ENCODE measurements at regions not wholly inside any gene's neighbourhood (a gene's known extent, or its start where the extent isn't known, plus 50 kb on each side); places are given as distances from the start of the nearest gene placed in this dataset.

GRCh38 chr20:29123861-29124260 is 2133.6 kb upstream of the DEFB115 start:
- no peak overlapping the region for H3K27ac ChIP-seq
- TF ChIP-seq ZFX (IDR thresholded peaks at IDR 0.05): no peak
- TF ChIP-seq, protein P1, sequence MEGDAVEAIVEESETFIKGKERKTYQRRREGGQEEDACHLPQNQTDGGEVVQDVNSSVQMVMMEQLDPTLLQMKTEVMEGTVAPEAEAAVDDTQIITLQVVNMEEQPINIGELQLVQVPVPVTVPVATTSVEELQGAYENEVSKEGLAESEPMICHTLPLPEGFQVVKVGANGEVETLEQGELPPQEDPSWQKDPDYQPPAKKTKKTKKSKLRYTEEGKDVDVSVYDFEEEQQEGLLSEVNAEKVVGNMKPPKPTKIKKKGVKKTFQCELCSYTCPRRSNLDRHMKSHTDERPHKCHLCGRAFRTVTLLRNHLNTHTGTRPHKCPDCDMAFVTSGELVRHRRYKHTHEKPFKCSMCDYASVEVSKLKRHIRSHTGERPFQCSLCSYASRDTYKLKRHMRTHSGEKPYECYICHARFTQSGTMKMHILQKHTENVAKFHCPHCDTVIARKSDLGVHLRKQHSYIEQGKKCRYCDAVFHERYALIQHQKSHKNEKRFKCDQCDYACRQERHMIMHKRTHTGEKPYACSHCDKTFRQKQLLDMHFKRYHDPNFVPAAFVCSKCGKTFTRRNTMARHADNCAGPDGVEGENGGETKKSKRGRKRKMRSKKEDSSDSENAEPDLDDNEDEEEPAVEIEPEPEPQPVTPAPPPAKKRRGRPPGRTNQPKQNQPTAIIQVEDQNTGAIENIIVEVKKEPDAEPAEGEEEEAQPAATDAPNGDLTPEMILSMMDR (conservative IDR thresholded peaks at IDR 0.05): no peak
